Activated T-cell treated with anti-CD3 and anti-CD28 coated beads, Interleukin-2, amount 50 U/mL, for 72 hours (primary cell): ENCODE measurements at regions not wholly inside any gene's neighbourhood (a gene's known extent, or its start where the extent isn't known, plus 50 kb on each side); places are given as distances from the start of the nearest gene placed in this dataset.

Experiments used
- ATAC-seq, 2 donors: fragments of 150-1000 bp; cut with Tn5 transposase; replicated peaks in 1 of 2; 2 replicates each; pipeline ENCODE4 v1.10.0; 2021; ENCODE audit warnings: moderate library complexity in 2 of 2, mild to moderate bottlenecking in 1 of 2
- DNase-seq, 2 donors: peaks; one replicate each; pipeline ENCODE4 v3.0.0; 2021 to 2022; ENCODE audit warnings: mixed read lengths in 1 of 2
- H3K27ac Mint-ChIP-seq: one replicate; pipeline ENCODE4 v1.8.0; 2022; ENCODE audit warnings: mild to moderate bottlenecking, moderate library complexity, mixed read lengths
- H3K27me3 Mint-ChIP-seq: one replicate; pipeline ENCODE4 v1.8.0; 2022; ENCODE audit warnings: low read depth, mixed read lengths
- H3K36me3 Mint-ChIP-seq, 2 donors: one replicate each; pipeline ENCODE4 v1.8.0; 2022; ENCODE audit warnings: mixed read lengths in 2 of 2, mild to moderate bottlenecking in 1 of 2; ENCODE audit not compliant: insufficient read depth in 2 of 2
- H3K4me1 Mint-ChIP-seq: one replicate; pipeline ENCODE4 v1.8.0; 2022; ENCODE audit warnings: low read depth, mixed read lengths
- H3K4me3 Mint-ChIP-seq, 2 donors: one replicate each; pipeline ENCODE4 v1.8.0; 2022; ENCODE audit warnings: mild to moderate bottlenecking in 2 of 2, mixed read lengths in 2 of 2, moderate library complexity in 2 of 2
- H3K9me3 Mint-ChIP-seq, 2 donors: one replicate each; pipeline ENCODE4 v1.8.0; 2022; ENCODE audit warnings: mixed read lengths in 2 of 2

DNA sequence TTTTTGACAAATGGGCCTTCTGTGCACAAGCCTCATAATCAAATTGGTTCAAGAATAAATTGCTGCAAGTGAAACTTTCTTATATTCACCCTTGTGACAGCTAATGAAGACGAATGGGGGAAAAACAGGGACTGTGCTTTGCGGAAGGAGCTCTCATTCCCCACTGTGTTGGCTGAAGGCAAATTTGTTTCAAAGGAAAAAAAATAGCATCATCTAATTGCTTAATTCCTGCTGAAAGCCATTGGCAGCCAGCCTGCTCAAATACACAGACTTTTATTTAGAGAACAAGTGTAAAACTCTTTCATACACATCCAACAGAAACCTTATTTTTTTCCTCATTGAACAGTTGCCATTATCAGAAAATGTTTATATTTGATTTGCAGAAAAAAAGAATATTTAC, 172.3 kb downstream of the ARL6IP6 start:
- H3K27me3 Mint-ChIP-seq: peaks cover 10% of the 10 kb centered on the region
- no peaks in the 10 kb centered on the region for H3K36me3 Mint-ChIP-seq
- peaks cover 0 to 2% of the 10 kb centered on the region in 2 donors for H3K9me3 Mint-ChIP-seq
- H3K27ac Mint-ChIP-seq: no peak overlapping the region
- no peak overlapping the region for H3K4me3 Mint-ChIP-seq
- no peak for ATAC-seq
- no peaks in the 10 kb centered on the region for H3K4me1 Mint-ChIP-seq
- DNase-seq: no peak

DNA sequence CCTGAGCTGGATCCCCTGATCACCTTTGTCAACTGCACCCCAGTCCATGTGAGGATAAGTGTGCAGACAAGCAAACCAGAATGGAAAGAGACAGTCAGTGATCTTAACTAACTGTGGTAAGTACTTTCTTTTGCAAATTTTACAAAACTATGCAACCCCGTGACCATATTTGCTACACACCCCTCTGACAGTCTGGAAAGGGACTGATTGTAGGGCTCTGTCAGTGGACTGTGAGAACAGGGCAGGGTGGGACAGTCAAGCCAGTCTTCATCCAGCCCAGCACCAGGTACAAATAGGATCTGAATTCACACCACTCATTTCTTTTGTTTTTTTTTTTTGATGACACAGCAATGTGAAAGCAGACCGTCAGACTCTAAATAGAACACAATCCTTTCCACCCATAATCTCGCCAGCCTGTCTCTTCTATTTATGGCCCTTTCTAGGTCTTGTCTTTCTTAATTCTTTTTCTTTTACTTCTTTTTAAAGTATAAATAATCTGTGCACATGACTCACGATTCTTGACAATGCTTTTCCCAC, 165.6 kb downstream of the ARL6IP6 start:
- ATAC-seq (no peak), DNase-seq (no peak)
- Mint-ChIP-seq H3K27ac (no peak overlapping the region), H3K4me1 (no peaks in the 10 kb centered on the region), H3K9me3 (peaks cover 2 to 3% of the 10 kb centered on the region in 2 donors), H3K36me3 (no peaks in the 10 kb centered on the region), H3K27me3 (peaks cover 7% of the 10 kb centered on the region), H3K4me3 (no peak overlapping the region)

DNA sequence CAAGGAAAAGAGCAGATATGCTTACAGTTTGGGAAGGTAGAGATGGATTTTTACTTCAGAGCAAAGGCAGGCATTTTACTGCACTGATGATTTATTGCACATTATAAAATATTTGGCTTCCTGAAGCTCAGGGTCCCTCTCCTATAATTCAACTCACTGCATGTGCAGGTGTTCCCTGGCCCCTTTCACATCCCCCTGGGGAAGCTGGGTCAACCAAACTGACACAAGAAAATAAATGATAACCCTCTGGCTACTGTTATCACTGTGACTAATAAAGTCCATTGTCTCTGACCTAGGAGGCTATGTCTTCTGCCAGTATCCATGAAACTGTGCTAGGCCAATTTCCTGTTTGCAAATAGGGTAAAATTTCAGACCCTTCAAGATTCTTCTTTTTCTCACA, 163.1 kb downstream of the ARL6IP6 start:
- Mint-ChIP-seq H3K27me3 (peaks cover 7% of the 10 kb centered on the region), H3K36me3 (no peaks in the 10 kb centered on the region), H3K27ac (no peak overlapping the region), H3K9me3 (peaks cover 2 to 6% of the 10 kb centered on the region in 2 donors), H3K4me1 (no peaks in the 10 kb centered on the region), H3K4me3 (no peak overlapping the region)
- no peak for ATAC-seq
- no peak for DNase-seq

DNA sequence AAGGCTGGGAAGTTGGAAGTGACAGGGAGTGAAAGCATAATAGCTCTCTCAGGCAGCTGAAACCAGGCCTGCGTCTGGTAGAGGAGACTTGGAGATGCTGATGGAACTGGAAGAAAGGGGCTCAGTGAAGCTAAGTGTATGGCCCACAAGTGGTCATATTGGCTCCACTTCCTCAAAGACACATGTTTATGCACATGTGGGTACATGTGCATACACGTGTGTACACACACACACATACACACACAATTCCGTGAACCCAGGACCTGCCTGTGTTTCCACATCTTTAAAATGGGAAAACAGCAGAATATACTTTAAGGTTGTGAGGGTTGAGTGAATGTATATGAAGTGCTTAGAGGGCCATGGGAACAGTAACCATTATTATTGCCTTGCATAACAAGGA, 160.9 kb downstream of the ARL6IP6 start:
- Mint-ChIP-seq H3K4me3 (no peak overlapping the region), H3K36me3 (no peaks in the 10 kb centered on the region), H3K27ac (no peak overlapping the region), H3K4me1 (no peaks in the 10 kb centered on the region), H3K9me3 (peaks cover 2 to 6% of the 10 kb centered on the region in 2 donors), H3K27me3 (peaks cover 15% of the 10 kb centered on the region)
- no peak for DNase-seq
- no peak for ATAC-seq

DNA sequence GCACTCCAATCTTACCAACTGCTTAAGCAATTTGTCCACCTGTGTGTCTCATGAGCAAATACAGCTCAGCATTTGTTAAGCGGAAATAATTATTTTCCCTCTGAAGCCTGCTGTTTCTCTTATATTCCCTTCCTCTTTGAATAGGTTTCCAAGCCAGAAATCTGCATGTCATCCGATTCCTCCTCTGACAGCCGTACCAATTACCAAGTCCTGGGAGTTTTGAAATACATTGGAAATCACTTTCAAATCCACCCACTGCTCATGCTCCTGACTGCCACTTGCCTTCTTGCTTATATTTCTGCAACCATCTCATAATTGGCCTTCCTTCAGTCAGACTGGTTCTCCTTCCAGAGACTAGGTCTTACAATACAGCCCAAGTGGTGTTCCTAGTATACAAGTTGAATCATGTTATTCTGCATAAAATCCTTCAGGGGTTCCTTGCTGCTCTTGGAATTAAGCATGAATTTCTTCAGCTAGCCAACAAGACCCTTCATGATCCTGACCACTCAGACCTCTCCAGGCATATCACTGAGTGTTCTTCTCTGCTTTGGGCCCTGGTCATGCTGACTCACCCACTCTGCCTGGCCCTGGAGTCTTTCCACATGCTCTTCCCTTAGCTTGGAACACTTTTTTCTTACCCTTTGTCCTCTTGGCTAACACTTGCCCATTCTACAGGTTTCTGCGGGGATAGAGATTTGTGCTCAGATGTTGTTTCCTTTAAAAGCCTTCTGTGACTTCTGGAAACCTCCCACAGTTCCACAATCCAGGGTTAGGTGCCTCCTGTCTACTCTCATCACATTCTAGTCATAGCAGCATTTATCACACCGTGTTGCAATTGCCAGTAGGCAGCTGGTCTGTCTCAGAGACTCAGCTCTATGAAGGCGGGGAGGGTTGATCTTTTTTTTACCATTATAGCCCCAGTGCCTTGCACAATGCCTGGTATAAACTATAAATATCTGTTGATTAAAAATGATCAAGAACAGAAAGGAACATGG, 157.6 kb downstream of the ARL6IP6 start:
- H3K36me3 Mint-ChIP-seq: no peaks in the 10 kb centered on the region
- peaks cover 15% of the 10 kb centered on the region for H3K27me3 Mint-ChIP-seq
- H3K27ac Mint-ChIP-seq: no peak overlapping the region
- no peaks in the 10 kb centered on the region for H3K4me1 Mint-ChIP-seq
- DNase-seq (no peak), ATAC-seq (no peak)
- no peak overlapping the region for H3K4me3 Mint-ChIP-seq
- H3K9me3 Mint-ChIP-seq: peaks cover 2% of the 10 kb centered on the region in 2 donors

DNA sequence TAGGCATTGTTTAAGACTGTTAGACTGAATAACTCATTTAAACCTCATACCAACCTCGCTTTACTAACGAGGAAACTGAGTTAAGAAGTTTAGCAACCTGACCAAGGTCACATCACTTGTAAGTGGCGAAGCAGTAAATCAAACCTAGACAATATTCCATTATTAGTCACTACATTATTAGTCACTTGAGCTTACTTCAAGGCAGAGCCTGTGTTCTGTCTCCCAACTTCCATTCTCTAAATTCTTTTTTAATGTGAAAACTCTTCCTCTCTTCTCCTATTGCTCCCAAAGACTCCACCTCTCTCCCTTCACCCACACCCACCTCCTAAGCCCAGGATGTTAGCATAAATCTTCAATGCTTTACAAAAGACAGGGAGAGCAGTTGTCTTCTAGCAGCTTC, 156.5 kb downstream of the ARL6IP6 start:
- Mint-ChIP-seq H3K27me3 (peaks cover 15% of the 10 kb centered on the region), H3K36me3 (no peaks in the 10 kb centered on the region), H3K9me3 (peaks cover 0 to 2% of the 10 kb centered on the region in 2 donors), H3K27ac (no peak overlapping the region), H3K4me1 (no peaks in the 10 kb centered on the region), H3K4me3 (no peak overlapping the region)
- DNase-seq: no peak
- no peak for ATAC-seq

DNA sequence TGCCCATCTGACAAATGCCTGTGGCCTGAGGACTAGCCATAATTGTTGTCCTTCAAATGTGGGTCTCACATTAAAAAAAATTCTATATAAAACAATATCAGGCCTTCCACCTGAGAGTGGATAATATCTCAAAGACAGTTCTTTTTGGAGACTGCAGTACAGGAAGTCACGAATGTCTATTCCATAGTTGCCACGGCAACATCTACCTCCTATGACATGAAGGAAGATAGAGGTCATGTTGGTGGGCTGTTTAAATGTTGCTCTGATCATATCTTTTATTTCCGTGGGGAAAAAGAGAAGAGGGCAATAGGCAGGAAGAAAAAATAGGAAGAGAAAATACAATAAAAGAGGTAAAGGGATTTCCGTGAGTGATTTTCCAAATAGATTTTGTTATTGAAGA, 151.8 kb downstream of the ARL6IP6 start:
- no peak for DNase-seq
- Mint-ChIP-seq H3K27me3 (peaks cover 2% of the 10 kb centered on the region), H3K27ac (no peak overlapping the region), H3K36me3 (no peaks in the 10 kb centered on the region), H3K4me3 (no peak overlapping the region), H3K9me3 (no peaks in the 10 kb centered on the region), H3K4me1 (no peaks in the 10 kb centered on the region)
- no peak for ATAC-seq

DNA sequence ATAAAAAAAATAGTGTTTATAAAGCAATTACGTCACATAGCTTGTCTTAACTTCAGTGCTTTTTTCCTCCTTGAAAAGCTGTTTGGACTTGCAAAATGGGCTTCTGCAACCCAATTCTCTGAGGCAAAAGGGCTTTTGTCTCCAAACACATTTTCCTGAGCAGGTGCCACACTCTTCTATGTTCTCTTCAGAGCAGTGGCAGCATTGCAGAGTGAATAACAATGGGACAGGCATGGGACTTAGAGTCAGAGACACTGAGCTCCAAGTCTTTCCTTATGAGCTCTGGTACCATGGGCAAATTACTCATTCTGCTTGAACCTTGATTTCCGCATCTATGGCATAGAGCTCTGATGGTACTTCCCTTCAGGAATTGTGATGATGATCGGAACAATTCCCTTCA, 149.0 kb downstream of the ARL6IP6 start:
- Mint-ChIP-seq H3K27ac (no peak overlapping the region), H3K9me3 (peaks cover 7 to 8% of the 10 kb centered on the region in 2 donors), H3K4me1 (no peaks in the 10 kb centered on the region), H3K36me3 (no peaks in the 10 kb centered on the region), H3K4me3 (no peak overlapping the region), H3K27me3 (no peaks in the 10 kb centered on the region)
- DNase-seq (no peak), ATAC-seq (no peak)

DNA sequence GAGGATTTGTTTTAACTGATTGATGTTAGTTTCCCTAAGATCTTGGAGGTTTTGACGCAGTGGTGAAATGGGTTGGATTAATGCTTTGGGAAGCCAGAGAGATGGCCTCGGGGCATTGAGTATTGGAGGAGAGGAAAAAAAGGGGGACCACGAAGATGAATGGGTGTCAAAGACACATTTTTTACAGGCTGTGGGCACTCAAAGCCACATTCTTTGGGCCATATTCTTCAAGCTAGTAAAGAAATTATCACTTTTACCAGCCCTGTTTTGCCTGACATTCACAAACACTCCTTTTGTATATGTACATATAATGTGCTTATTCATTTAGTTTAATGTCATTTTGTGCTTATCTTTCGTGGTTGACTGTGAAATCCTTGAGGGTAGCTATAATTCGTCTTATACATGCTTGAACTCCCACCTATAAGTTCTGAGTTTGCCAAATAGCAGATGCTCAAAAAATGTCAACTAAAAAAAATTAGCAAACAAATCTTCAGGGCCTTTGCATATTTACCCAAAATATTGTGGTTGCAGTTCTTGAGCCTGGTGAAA, 146.3 kb downstream of the ARL6IP6 start:
- DNase-seq (no peak), ATAC-seq (no peak)
- Mint-ChIP-seq H3K4me3 (no peak overlapping the region), H3K36me3 (peaks cover 7 to 9% of the 10 kb centered on the region in 2 donors), H3K9me3 (peaks cover 16 to 17% of the 10 kb centered on the region in 2 donors), H3K27me3 (peaks cover 6% of the 10 kb centered on the region), H3K4me1 (no peaks in the 10 kb centered on the region), H3K27ac (no peak overlapping the region)

DNA sequence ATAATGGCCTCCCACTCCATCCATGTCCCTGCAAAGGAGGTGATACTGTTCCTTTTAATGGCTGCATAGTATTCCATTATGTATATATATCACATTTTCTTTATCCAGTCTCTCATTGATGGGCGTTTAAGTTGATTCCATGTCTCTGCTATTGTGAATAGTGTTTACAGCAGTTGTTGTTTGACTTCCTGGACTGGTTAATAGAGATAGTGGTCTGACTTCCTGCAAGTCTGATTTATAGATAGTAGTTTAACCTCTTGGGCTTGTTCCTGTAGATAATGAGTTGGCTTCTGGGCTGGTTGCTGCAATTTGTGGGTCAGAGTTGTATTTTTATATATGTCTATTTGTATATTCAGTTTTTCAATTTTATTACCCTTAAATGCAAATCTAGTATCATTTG, 145.4 kb downstream of the ARL6IP6 start:
- DNase-seq (no peak), ATAC-seq (no peak)
- no peak overlapping the region for H3K27ac Mint-ChIP-seq
- no peak overlapping the region for H3K4me3 Mint-ChIP-seq
- H3K4me1 Mint-ChIP-seq: no peaks in the 10 kb centered on the region
- peaks cover 10% of the 10 kb centered on the region for H3K27me3 Mint-ChIP-seq
- H3K36me3 Mint-ChIP-seq: peaks cover 7 to 9% of the 10 kb centered on the region in 2 donors
- peaks cover 16 to 17% of the 10 kb centered on the region in 2 donors for H3K9me3 Mint-ChIP-seq

DNA sequence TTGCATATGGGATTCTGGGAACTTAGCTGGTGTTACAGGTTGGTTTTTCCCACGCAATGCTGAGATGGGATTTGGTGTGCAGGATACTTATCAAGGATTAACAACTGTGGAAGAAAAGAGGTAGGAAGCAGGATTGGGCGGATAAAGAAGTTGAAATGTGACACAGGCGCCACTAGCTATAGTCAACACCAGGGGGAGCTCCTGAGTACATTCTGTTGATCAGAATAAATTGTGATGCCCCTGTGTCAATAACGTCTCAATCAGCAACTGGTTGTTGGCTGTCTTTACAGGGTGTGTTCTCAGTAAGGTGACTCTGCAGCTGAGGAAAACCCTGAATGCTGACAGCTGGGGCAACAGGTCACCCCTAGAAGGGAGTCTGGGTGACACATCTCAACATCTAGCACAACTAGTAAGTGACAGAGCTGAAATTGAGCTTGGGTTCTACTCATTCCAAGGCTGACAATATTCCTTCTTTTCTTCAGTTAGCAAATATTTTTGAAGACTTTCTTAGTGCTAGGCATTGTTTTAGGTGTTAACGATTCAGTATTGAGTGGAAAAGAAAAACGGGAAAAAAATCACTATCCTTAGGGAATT, 143.0 kb downstream of the ARL6IP6 start:
- Mint-ChIP-seq H3K27me3 (peaks cover 13% of the 10 kb centered on the region), H3K9me3 (peaks cover 16 to 17% of the 10 kb centered on the region in 2 donors), H3K4me1 (no peaks in the 10 kb centered on the region), H3K36me3 (peaks cover 7 to 9% of the 10 kb centered on the region in 2 donors), H3K4me3 (no peak overlapping the region), H3K27ac (no peak overlapping the region)
- ATAC-seq: no peak
- peak; percentile 15 for DNase-seq

DNA sequence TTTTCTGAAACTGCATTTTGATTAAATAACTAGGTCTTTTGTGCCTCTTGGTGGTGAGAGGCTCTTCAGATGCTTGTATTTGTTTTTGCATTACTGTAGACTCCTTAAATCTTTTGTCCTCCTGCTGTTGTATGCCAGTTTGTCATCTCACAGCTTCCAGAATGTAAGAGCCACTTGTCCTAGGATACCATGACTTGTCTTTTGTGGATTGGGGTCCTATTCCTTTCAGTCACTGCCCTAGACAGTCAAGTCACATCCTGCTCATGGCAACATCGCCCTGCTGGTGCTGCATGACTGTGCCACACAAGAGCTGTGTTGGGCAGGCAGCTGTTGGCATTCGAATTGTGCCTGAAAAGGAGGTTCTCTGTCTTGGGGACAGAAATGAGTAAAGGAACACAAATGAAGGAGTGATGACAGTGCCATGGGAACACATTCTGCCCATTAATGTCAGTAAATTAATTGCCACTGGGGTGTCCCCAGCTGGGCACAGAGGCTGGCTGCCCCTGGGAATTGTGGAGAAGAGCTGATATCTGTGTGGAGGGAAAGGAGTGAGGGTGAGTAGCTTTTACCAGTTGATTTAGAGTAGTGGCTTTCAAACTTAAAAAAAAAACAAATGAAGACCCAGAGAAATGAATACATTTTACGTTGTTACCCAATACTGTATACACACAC, 140.3 kb downstream of the ARL6IP6 start:
- peaks cover 7 to 9% of the 10 kb centered on the region in 2 donors for H3K36me3 Mint-ChIP-seq
- no peak overlapping the region for H3K27ac Mint-ChIP-seq
- no peak overlapping the region for H3K4me3 Mint-ChIP-seq
- no peaks in the 10 kb centered on the region for H3K4me1 Mint-ChIP-seq
- ATAC-seq (no peak), DNase-seq (no peak)
- H3K27me3 Mint-ChIP-seq: peaks cover 17% of the 10 kb centered on the region
- H3K9me3 Mint-ChIP-seq: peaks cover 14 to 15% of the 10 kb centered on the region in 2 donors
